ENCODE measurements at regions not wholly inside any gene's neighbourhood (a gene's known extent, or its start where the extent isn't known, plus 50 kb on each side); places are given as distances from the start of the nearest gene placed in this dataset.
"Not testable (repeated sequence)": the region's sequence is repeated elsewhere in the genome, so short reads cannot be mapped to it uniquely, and the experiment has no call there.

DNA sequence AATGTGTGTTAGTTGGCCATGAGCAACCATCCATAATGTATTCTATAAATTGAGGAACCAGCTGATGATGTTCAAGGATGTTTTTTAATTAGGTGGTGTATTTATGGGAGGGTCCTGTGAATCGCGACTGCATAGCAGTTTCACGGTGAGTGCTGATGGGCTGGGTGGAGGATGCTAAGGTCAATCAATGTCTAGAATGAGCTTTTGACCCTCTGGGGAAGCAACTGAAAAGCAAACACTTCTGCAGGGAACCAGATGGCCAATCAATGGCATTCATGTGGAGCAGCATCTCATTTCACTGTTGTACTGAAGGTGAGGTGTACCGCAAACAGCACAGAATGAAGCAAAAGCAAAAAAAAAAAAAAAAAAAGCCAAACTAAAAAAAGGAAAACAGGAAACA lies 676.1 kb upstream of the TMEM132C start:
- no peak for DNase-seq

- DNase-seq = no peak
Observed at GRCh38 chr12:127592245-127592644, 674.7 kb upstream of the TMEM132C start.

DNA sequence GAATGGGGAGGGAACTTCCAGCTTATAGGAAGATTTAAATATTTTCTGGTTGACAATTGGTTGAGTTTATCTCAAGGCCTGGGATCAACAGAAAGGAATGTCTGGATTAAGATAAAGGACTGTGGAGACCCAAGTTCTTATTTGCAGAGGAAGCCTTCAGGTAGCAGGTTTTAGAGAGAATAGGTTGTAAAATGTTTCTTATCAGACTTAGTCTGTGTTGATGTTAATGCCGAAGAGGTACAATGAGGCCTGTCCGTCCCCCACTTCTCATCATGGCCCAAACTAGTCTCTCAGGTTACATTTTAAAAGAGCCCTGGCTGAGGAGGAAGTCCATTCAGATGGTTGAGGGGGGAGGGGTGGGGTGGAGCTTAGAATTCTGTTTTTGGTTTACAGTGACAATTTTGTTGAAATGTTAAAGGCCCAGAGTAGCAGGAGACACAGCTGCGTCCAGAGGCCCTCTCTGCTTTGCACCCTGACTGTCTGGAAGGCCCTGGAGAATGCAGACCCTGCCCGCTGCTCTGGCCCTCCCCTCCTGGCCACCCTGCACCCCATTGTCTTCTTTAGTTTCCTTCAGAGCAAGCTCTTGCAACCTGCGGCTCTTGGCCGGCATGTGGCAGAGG lies 672.5 kb upstream of the TMEM132C start:
- DNase-seq = no peak

- DNase-seq = no peak
Observed at GRCh38 chr12:127595506-127595905, 671.5 kb upstream of the TMEM132C start.

DNA sequence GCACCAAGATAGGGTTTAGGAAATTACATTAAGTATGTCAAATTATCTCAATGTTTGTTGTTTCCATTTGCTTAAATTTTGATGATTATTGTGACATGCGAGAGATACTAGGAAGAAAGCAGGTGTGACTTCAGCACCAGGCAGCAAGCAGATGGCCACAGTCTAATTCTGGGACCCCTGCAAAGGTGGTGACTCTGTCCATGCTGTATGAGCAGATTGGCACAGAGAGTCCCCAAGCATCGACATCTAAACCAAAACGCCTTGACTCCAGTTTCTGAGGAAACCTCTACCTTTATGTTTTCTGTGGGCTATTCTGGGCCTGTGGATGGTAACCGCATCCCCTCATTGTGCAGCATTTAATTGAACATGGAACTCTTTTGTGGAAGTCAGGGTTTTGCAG lies 670.1 kb upstream of the TMEM132C start:
- DNase-seq = no peak

- no peak for DNase-seq
Observed at GRCh38 chr12:127599436-127599835, 667.5 kb upstream of the TMEM132C start.

- no peak for DNase-seq
Observed at GRCh38 chr12:127600211-127600610, 666.8 kb upstream of the TMEM132C start.

GRCh38 chr12:127606476-127607015 lies 660.4 kb upstream of the TMEM132C start:
- DNase-seq = no peak

DNA sequence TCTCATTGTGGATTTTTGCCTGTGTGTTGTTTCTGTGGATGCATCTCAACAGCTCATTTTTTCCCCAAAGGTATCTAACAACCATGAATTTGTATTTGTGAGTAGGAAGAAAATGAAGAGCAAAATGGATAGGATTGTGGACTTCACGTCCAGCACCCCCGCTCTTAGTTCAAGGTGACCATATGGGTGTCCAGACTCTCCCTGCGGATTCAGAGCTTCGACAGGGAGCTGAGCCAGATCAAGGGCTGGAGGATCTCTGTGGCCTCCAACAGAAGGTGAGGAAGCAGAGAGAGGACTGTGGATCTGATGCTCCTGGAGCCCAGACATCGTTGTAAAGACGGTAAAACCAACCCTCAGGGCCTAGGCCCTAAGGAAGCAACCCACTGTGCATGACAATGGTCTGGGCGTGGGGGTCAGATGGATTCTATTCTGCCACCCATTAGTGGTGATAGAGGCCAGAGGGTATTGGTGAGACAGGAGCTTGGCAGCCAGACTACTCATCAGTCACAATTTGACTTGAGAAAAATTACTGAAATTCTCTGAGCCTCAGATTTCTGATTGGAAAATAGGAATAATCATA lies 659.7 kb upstream of the TMEM132C start:
- no peak for DNase-seq

DNA sequence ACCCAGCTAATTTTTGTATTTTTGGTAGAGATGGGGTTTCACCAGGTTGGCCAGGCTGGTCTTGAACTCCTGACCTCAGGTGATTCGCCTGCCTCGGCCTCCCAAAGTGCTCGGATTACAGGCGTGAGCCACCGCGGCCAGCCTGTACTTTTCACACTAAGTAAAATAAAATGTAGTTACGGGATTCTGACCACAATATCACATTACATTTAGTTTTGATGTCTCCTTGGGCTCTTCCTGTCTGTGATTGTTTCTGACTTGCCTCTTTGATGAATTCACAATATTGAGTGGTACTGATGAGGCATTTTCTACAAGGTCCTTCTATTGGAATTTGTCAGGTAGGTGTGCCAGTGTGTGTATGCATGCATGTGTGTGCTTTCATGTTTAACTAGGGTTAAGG lies 658.6 kb upstream of the TMEM132C start:
- DNase-seq = not testable (repeated sequence)

DNA sequence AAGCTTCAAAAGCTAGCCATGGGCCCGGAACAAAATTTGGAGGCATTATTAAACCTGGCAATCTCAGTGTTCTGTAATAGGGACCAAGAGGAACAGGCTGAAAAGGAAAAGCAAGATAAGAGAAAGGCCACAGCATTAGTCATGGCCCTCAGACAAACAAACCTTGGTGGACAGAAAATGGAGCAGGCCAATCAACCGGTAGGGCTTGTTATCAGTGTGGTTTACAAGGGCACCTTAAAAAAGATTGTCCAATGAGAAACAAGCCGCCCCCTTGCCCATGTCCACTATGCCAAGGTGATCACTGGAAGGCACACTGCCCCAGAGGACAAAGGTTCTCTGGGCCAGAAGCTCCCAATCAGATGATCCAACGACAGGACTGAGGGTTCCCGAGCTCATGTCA lies 653.9 kb upstream of the TMEM132C start:
- no peak for DNase-seq

- DNase-seq = no peak
Observed at GRCh38 chr12:127619869-127620734, 646.9 kb upstream of the TMEM132C start.

- DNase-seq = no peak
Observed at GRCh38 chr12:127620735-127621355, 646.1 kb upstream of the TMEM132C start.

DNA sequence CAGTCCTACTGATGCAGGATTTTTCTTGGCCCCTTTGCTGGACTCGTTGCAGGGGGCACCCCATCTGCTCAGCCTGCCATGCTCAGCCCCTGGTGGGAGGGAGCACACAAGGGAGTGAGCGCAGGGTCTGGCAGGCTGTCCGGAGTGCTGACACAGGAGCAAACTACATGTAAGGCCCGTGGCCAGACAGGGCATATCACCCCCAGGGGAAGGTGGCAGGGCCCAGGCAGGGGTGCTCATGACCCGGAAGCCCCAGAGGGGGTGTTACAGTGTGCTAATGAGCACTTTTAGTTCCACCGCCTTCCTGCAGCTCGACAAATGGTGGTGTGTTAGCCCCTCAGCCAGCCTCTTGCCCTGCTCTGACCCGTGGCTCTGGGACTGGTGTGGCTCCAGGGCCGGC lies 645.6 kb upstream of the TMEM132C start:
- DNase-seq = no peak

GRCh38 chr12:127623362-127623761 lies 643.6 kb upstream of the TMEM132C start:
- no peak for DNase-seq

- DNase-seq = no peak
Observed at GRCh38 chr12:127625176-127625771, 641.7 kb upstream of the TMEM132C start.

DNA sequence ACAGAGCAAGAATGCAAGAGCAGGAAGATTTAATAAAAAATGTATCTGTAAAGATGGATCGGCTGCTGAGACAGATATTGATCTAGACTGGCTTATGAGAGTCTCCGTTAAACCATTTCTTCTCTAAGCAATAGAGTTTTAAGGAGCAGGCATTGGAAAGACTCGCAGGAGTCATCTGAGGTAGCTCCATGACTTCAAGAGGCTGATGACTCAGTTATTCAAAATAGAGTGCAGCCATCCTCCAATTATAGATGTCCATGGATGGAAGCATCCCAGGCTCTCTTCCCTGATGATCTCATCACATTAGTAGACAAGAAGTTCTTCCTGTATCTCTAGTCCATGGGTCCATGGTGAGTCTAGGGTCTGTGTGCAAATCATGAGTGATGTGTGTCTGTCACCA lies 638.3 kb upstream of the TMEM132C start:
- DNase-seq = no peak

DNA sequence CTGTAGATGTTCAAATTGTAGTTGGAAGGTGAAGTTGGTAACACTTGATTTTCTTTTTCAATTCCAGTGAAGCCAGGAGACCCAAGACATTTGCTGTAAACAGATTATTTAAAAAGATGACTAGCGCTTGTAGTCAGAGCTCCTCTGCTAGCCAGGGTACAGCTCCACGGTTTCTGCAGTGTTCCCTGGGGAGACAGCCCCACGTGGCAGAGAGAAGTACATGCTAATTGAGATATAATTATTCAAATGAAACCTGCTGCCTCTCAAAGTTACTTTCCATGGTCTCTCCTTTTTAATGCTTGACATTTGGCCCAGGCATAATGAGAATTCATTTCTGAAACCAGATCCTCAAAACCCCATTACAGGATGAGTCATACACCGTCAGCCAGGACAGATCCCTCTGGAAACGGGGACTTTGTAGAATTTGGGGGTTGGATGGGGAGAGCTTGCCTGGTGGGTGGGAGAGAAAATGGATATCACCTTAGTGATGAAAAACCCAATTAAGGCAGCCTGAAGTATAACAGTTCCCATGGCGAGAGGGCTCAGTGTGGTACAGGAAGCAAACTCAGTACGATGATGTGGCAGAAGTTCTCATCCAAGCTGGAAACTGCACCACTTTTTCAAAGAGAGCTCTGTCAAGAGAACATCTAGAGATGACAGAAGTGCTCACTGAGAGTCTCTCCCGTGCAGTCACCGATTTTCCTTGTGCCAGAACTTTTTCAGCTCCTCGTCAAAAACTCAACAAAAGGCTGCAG lies 637.7 kb upstream of the TMEM132C start:
- DNase-seq = no peak

DNA sequence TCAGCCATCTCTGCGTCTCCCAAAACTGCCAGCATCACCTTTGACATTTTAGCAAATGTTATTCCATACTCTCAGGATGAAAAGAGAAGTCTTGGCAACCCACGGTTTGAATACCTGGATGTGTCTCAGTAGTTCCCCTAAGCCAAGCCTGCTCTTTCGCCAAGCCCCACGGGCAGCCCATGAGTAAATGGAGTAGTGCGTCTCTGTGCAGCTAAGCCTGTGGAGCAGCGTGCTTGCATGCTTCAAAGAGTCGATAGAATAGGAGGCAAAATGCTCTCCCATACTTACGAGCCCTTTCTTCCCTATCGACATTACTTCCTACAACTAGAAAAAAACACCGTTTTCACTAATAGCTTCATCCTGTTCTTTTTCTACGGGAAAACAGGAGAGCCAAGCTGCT lies 634.5 kb upstream of the TMEM132C start:
- DNase-seq = no peak

GRCh38 chr12:127635838-127636237 lies 631.1 kb upstream of the TMEM132C start:
- DNase-seq = no peak

DNA sequence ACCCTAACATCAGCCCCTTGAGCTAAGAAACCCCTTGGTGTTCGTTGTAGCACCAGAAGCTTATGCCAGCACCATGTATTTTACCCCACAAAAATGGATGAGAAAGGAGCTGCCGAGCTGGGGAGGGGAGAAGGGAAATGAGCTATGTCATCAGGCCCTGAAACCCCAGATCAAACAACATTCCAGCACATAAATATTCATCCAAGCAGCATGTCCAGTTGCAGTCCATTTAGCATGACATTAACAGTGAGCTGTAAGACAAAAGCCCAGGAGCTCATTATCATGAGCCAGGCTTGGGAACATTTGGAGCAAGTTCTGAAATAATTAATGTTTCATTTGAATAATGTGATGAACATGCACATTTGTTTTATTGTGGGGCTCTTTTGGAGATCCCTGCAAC lies 630.1 kb upstream of the TMEM132C start:
- DNase-seq = no peak

GRCh38 chr12:127640181-127640886 lies 626.6 kb upstream of the TMEM132C start:
- no peak for DNase-seq
